ENCODE measurements at regions not wholly inside any gene's neighbourhood (a gene's known extent, or its start where the extent isn't known, plus 50 kb on each side); places are given as distances from the start of the nearest gene placed in this dataset.

GRCh38 chr2:122027510-122028217, 272.2 kb downstream of the TSN start:
- intact Hi-C loops (cut with micrococcal nuclease), result no loop called here
- Mint-ChIP-seq H3K4me3 (no peak overlapping the region), H3K36me3 (no peaks in the 10 kb centered on the region), H3K27me3 (ENCODE audit: low read depth in 2 of 2) (peaks cover 0 to 3% of the 10 kb centered on the region in 2 donors), H3K27ac (no peak overlapping the region), H3K9me3 (no peaks in the 10 kb centered on the region), H3K4me1 (peaks cover under 1 to 7% of the 10 kb centered on the region in 2 donors)
- ATAC-seq (no peak), DNase-seq (no peak)
- no peak overlapping the region for H3K27ac ChIP-seq (ENCODE audit: low read length)
- no peak overlapping the region for H3K4me3 ChIP-seq (ENCODE audit: low read length)
- H3K36me3 ChIP-seq (ENCODE audit: control insufficient read depth, insufficient read depth, low read length), result no peaks in the 10 kb centered on the region
- H3K9me3 ChIP-seq (ENCODE audit: control insufficient read depth, insufficient read depth, low read length), result no peaks in the 10 kb centered on the region
- WGBS (ENCODE audit: insufficient coverage), result 84% methylated on average over 7 of the region's 9 CpGs
- TF ChIP-seq CTCF (IDR thresholded peaks at IDR 0.05), result no peak
- H3K27me3 ChIP-seq (ENCODE audit: control insufficient read depth, insufficient read depth, low read length), result no peaks in the 10 kb centered on the region
- no peaks in the 10 kb centered on the region for H3K4me1 ChIP-seq (ENCODE audit: control insufficient read depth, insufficient read depth, low read length)

GRCh38 chr2:122028371-122029100, 273.1 kb downstream of the TSN start:
- Mint-ChIP-seq H3K36me3 (no peaks in the 10 kb centered on the region), H3K27ac (no peak overlapping the region), H3K27me3 (ENCODE audit: low read depth in 2 of 2) (peaks cover 0 to 3% of the 10 kb centered on the region in 2 donors), H3K4me3 (no peak overlapping the region), H3K9me3 (no peaks in the 10 kb centered on the region), H3K4me1 (peaks cover 0 to 6% of the 10 kb centered on the region in 2 donors)
- no peaks in the 10 kb centered on the region for H3K36me3 ChIP-seq (ENCODE audit: control insufficient read depth, insufficient read depth, low read length)
- ATAC-seq, result no peak
- no peak for DNase-seq
- H3K27ac ChIP-seq (ENCODE audit: low read length), result no peak overlapping the region
- H3K9me3 ChIP-seq (ENCODE audit: control insufficient read depth, insufficient read depth, low read length), result no peaks in the 10 kb centered on the region
- intact Hi-C loops (cut with micrococcal nuclease), result no loop called here
- H3K27me3 ChIP-seq (ENCODE audit: control insufficient read depth, insufficient read depth, low read length), result no peaks in the 10 kb centered on the region
- no peaks in the 10 kb centered on the region for H3K4me1 ChIP-seq (ENCODE audit: control insufficient read depth, insufficient read depth, low read length)
- H3K4me3 ChIP-seq (ENCODE audit: low read length), result no peak overlapping the region
- 88% methylated on average over 7 of the region's 7 CpGs for WGBS (ENCODE audit: insufficient coverage)
- TF ChIP-seq CTCF (IDR thresholded peaks at IDR 0.05), result no peak

- H3K36me3 Mint-ChIP-seq, result no peaks in the 10 kb centered on the region
- intact Hi-C loops (cut with micrococcal nuclease), result no loop called here
- ATAC-seq (no peak), DNase-seq (no peak)
- no peak overlapping the region for H3K4me3 ChIP-seq (ENCODE audit: low read length)
- no peaks in the 10 kb centered on the region for H3K27me3 ChIP-seq (ENCODE audit: control insufficient read depth, insufficient read depth, low read length)
- H3K27me3 Mint-ChIP-seq (ENCODE audit: low read depth in 2 of 2), result peaks cover 0 to 3% of the 10 kb centered on the region in 2 donors
- no peaks in the 10 kb centered on the region for H3K9me3 ChIP-seq (ENCODE audit: control insufficient read depth, insufficient read depth, low read length)
- no peak overlapping the region for H3K4me3 Mint-ChIP-seq
- no peak overlapping the region for H3K27ac Mint-ChIP-seq
- H3K4me1 ChIP-seq (ENCODE audit: control insufficient read depth, insufficient read depth, low read length), result no peaks in the 10 kb centered on the region
- no peaks in the 10 kb centered on the region for H3K36me3 ChIP-seq (ENCODE audit: control insufficient read depth, insufficient read depth, low read length)
- WGBS (ENCODE audit: insufficient coverage), result 87% methylated on average over 7 of the region's 7 CpGs
- TF ChIP-seq CTCF (IDR thresholded peaks at IDR 0.05), result no peak
- H3K9me3 Mint-ChIP-seq, result no peaks in the 10 kb centered on the region
- H3K4me1 Mint-ChIP-seq, result peaks cover 0 to 6% of the 10 kb centered on the region in 2 donors
- no peak overlapping the region for H3K27ac ChIP-seq (ENCODE audit: low read length)
These were observed 274.0 kb downstream of the TSN start for GRCh38 chr2:122029456-122029855.

All from natural killer cell (primary cell).